ENCODE measurements at regions not wholly inside any gene's neighbourhood (a gene's known extent, or its start where the extent isn't known, plus 50 kb on each side); places are given as distances from the start of the nearest gene placed in this dataset.
A peak's percentile ranks its signal among the peaks of the same experiment; 100 is the strongest.
"Not testable (repeated sequence)": the region's sequence is repeated elsewhere in the genome, so short reads cannot be mapped to it uniquely, and the experiment has no call there.

- no peak for DNase-seq (ENCODE audit: low read depth in 4 of 4, low spot score in 3 of 4)
These were observed 347.6 kb upstream of the RUNX1 start for GRCh38 chr21:35396655-35397054.

GRCh38 chr21:35395728-35396127, 346.6 kb upstream of the RUNX1 start:
- no peak for DNase-seq (ENCODE audit: low read depth in 4 of 4, low spot score in 3 of 4)

DNA sequence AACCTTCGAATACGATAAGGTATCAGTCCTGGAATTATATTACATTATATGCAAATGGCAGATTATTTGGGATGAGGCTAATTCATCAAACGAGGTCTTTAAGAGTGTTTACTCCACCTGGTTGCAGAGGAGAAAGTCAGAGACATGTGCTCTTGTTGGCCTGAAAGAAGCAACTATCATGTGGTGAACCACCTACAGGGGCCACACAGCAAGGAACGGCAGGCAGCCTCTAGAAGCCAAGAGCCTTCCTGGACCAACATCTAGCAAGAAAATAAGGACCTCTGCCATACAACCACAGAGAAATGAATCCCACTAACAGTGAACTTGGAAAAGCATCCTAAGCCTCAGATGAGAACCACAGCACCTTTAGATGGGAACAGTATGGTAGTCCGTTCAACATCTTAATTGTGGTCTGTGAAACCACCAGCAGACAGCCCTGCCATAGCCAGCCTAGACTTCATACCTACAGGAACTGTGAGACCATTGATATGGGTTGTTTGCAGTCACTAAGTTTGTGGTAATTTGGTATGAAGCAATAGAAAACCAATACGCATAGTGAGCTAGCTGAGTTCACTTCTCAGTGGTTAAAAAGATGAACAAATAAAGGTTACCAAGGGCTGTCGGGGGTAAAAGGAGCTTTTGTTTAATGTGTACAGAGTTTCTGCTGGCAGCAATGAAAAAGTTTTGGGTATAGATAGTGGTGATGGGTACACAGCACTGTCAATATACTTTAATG, 345.7 kb upstream of the RUNX1 start:
- no peak for DNase-seq (ENCODE audit: low read depth in 4 of 4, low spot score in 3 of 4)

- no peak for DNase-seq (ENCODE audit: low read depth in 4 of 4, low spot score in 3 of 4)
These were observed 344.9 kb upstream of the RUNX1 start for GRCh38 chr21:35394049-35394448.

DNA sequence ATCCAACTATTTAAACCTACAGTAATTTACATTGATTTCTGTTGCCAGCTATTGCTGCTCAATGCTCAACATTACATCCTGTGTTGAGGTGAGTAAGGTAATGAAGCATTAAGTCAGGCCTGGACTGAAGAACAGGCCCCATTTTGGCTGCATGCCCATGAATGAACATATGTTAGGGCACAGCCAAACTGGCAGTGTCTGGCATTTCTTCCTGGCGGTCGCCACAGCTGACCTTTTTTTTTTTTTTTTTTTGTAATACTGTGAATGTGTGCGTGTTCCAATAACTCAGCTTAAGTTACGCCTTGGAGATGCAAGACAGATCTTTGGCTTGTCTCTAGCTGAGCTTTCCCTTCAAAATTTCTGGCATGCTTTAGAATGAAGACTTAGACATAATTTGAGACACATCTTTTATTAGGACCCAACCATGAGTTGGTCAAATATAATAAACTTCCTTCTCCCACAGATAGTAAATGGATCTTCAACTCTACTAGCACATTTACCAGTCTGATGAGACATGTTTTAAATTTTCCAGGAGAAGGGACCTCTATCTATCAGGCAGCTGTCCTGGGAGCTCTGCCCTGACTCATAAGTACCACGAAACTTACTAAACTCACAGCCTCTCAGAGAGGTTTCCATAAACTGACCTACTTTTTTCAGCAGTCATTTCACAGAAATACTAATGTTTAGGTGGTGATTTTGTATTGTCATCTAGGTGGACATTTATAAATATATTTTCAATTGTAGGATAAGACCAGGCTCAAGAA, 341.1 kb upstream of the RUNX1 start:
- peak in 3 of 4 donors; percentile 10 to 33 (median 28) for DNase-seq (ENCODE audit: low read depth in 4 of 4, low spot score in 3 of 4)

- DNase-seq (ENCODE audit: low read depth in 4 of 4, low spot score in 3 of 4), result no peak
These were observed 337.5 kb upstream of the RUNX1 start for GRCh38 chr21:35386491-35387079.

DNA sequence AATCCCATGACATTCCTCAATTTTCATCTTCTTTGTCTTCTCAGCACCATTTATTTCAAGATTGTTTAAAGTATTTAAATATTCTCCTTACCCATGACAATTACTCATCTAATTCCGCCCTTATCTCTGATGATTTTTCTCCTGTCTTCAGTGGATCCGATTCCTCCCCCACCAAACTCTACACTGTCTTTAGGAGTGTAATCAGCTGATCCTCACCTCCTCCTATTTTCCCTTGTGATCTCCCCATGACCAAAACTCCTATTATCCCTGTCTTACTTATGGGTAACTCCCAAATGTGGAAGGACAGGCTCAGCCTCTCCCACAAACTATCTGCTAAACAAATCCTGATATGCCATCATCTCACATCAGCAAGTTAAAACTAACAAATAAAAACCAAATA, 335.3 kb upstream of the RUNX1 start:
- DNase-seq (ENCODE audit: low read depth in 4 of 4, low spot score in 3 of 4), result no peak

GRCh38 chr21:35382696-35383095, 333.6 kb upstream of the RUNX1 start:
- DNase-seq (ENCODE audit: low read depth in 4 of 4, low spot score in 3 of 4), result no peak

DNA sequence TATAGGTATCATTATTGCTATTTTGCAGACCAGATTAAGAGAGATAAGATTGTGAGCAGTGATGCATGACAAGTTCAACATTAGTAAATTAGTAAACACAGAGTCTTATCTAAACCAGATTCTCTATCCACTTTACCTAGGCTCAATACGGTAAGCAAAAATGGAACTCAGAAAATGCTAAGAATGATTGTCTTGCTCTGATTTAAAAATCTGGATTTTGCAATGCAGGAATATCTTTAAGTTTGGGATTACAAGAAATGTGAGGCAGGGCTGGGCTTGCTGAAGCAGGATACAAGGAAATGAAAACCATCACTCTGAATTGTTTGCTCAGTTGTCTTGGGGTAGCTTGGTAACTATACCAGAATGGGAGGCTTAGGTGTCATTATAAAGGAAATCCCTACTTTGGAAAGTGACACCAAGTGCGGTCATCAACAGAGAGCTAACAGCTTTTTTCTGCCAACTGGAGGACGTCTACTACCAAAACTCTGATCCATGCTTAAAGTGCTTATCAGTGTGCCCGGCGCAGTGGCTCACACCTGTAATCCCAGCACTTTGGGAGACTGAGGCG, 332.7 kb upstream of the RUNX1 start:
- DNase-seq (ENCODE audit: low read depth in 4 of 4, low spot score in 3 of 4), result no peak

- DNase-seq (ENCODE audit: low read depth in 4 of 4, low spot score in 3 of 4), result not testable (repeated sequence)
These were observed 331.2 kb upstream of the RUNX1 start for GRCh38 chr21:35380304-35380703.

GRCh38 chr21:35378881-35379280, 329.8 kb upstream of the RUNX1 start:
- DNase-seq (ENCODE audit: low read depth in 4 of 4, low spot score in 3 of 4), result no peak

DNA sequence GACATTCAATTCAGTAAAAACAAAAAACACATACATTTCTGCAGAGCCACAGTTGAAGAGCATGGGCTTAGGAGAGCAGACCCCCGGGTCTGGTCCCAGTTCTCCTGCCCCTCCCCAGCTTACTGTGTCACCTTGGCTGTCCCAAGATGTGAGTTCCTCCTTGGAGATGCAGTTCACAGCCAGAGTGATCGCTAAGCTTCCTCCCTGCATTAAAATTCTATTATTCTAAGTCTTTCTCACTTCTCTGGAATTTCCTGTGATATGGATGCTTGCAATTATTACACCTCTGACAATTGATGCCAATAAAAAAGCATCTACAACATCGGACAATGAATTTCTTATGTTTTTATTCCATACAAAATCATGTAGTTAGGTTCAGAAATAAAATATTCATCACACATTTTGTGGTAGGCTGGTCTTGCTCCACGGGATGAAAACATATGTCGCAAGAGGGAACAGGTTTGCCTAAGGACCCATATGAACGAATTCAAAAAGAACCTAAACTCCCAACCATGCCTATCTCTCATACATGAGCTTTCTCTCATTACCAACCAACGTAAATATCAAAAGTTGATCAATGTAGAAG, 328.5 kb upstream of the RUNX1 start:
- DNase-seq (ENCODE audit: low read depth in 4 of 4, low spot score in 3 of 4), result no peak

DNA sequence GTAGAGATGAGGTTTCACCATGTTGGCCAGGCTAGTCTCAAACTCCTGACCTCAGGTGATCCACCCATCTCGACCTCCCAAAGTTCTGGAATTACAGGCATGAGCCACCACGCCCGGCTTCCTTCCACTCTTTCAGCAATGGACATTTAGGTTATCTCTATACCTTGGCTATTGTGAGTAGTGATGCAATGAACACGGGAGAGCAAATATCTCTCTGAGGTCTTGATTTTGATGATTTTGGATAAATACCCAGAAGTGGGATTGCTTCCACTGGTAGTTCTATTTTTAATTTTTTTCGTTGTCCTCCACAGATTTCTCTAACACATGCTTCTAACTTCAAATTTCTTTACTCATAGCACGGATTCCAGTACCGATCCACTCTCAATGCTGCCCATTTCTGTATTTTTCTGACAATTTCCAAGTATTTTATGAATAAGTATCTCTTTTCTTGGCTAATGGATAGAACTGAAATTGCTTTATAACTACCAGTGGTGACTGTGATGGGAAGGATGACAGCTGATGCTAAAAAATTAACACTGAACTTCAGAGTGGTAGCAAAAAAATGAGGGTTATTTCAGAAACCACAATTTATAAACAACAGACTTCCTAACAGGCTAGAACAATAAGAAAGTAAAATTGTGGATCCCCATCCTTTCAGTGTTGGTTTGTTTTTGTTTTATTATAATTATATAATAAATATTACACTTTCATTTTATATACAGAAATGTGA, 327.5 kb upstream of the RUNX1 start:
- no peak for DNase-seq (ENCODE audit: low read depth in 4 of 4, low spot score in 3 of 4)

DNA sequence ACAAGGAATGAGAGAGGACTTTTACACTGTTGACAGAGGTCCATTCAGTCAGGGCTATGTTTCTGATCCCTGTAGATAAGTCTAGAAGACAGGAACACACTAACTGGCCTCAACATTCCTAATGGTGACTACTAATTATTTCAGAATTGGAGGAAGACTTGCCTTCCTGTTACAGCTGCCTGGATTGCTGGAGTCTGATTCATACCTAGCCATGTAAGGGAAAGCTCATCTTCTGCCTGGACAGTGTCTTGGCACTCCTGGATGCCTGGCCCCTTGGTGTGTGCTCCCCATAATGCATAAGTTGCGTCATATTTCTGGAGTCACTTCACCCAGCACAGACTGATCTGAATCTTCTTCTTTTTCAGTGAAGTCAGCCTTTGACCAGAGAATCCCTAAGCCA, 326.0 kb upstream of the RUNX1 start:
- DNase-seq (ENCODE audit: low read depth in 4 of 4, low spot score in 3 of 4), result no peak

DNA sequence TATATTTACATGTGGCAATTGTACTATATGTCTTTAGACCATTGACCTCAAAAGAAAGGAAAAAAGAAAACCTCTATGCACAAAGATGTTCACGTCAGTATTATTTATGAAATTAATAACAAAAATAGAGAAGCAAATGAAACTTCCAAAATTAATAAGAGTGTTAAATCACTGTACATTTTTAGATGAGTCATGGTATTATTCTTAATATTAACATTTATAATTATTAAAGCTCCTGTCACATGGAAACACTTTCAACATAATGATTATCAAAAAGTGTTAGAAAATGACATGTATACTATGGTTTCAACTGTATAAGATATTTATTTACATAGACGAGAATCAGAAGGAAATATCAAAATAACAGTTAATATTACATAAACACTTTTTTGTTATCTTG, 324.9 kb upstream of the RUNX1 start:
- no peak for DNase-seq (ENCODE audit: low read depth in 4 of 4, low spot score in 3 of 4)

DNA sequence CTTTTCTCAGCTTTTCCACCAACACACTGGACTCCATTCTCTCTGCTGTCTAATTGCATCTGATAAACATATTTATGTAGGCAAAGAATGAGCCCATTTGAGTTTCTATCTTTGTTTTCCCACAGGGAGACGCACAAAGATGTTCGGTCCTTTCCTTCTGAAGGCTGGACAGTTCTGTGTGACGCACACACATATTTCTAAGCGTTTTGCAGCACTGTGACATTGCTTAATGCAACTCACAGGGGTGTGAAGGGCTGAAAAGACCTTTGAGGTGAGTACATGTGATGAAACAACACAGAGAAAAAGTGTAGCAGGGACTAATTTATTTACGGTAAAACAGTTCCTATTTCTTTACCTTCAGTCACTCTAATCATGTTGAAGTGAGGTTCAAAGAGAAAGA, 323.1 kb upstream of the RUNX1 start:
- DNase-seq (ENCODE audit: low read depth in 4 of 4, low spot score in 3 of 4), result no peak

GRCh38 chr21:35370671-35371070, 321.6 kb upstream of the RUNX1 start:
- no peak for DNase-seq (ENCODE audit: low read depth in 4 of 4, low spot score in 3 of 4)

DNA sequence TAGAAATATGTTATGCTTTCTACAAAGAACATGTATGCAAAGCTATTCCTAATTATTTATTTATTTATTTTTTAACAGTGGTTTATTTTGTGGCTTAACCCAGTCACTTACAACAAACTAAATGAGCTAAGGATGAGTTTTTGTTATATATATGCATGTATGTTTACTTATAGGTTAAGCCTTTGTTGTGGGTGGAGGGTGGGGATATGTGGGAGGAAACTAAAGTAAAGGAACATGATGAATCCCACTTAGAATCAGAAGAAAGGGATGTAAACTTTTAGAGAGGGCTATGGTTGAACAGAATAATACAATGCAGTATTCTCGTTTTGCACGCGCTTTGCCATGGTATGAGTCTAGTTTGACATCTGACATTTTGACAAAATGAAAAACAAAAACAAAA, 321.0 kb upstream of the RUNX1 start:
- DNase-seq (ENCODE audit: low read depth in 4 of 4, low spot score in 3 of 4), result no peak

DNA sequence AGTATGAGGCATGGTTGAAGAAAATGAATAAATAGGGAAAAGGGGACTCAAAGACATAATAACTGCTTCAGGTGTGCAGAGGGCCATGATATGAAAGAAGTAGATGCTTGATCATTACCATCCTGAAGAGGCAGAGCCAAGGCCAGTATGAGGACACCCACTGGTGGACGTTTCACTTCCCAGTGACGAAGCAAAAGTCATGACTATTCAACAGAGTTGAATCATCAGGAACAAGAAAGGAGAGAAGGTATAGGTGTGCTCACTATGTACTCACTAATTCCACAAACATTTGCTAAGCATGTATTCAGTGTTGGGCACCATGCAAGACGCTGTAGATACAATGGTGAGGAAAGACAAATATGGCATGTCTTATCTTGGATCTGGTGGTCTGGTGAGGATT, 319.2 kb upstream of the RUNX1 start:
- DNase-seq (ENCODE audit: low read depth in 4 of 4, low spot score in 3 of 4), result no peak

GRCh38 chr21:35367553-35367952, 318.5 kb upstream of the RUNX1 start:
- no peak for DNase-seq (ENCODE audit: low read depth in 4 of 4, low spot score in 3 of 4)

Measured in right renal pelvis (tissue), 4 donors.